ENCODE measurements at regions not wholly inside any gene's neighbourhood (a gene's known extent, or its start where the extent isn't known, plus 50 kb on each side); places are given as distances from the start of the nearest gene placed in this dataset.

DNA sequence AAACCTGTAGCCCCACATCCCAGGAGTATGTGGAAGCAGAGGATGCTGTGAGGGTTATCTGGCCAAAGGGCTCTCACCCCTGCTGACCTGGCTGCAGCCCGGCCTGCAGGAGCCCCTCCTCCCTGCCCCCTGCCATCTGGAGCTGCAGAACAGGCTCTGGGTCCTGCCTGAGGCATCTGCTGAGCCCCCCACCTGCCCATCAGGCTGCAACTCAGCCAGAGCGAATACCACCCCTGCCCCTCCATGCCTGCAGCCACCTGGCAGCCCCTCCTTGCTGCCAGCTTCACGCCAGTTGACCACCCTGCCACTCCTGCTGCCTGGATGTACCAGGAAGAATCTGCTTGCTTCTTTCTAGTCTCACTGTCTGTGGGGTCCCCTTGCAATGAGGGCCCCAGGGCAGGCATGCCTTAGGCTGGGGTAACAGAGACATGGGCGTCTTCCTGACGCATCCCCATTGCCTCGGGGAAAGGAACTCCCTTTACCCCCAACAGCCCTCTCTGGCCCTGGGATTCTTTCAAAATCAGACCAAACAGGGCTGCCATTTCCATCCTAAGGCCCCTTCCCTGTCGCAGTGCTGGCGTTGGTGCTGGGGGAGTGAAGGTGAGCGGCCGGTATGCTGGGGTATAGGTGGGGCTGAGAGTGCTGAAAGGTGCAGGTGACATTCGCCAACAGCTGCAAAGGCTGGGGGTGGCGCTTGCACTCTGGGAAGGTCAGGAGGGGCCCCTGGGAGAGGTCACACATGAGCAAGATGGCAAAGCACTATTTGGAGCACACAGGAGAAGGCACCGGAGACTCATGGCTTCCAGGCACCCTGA, 1334.6 kb downstream of the TBC1D22A start:
- no peak for DNase-seq (ENCODE audit: low read depth)
- TF ChIP-seq, protein P1, sequence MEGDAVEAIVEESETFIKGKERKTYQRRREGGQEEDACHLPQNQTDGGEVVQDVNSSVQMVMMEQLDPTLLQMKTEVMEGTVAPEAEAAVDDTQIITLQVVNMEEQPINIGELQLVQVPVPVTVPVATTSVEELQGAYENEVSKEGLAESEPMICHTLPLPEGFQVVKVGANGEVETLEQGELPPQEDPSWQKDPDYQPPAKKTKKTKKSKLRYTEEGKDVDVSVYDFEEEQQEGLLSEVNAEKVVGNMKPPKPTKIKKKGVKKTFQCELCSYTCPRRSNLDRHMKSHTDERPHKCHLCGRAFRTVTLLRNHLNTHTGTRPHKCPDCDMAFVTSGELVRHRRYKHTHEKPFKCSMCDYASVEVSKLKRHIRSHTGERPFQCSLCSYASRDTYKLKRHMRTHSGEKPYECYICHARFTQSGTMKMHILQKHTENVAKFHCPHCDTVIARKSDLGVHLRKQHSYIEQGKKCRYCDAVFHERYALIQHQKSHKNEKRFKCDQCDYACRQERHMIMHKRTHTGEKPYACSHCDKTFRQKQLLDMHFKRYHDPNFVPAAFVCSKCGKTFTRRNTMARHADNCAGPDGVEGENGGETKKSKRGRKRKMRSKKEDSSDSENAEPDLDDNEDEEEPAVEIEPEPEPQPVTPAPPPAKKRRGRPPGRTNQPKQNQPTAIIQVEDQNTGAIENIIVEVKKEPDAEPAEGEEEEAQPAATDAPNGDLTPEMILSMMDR (IDR thresholded peaks at IDR 0.05; ENCODE audit: low read depth, low read length, missing control alignments), result no peak
- no peak overlapping the region for H3K4me3 ChIP-seq (ENCODE audit: low read depth, low read length)
- in situ Hi-C loops (cut with HindIII; ENCODE audit: low sequenced_read_pairs), result loop anchor here (5.0 kb wide), 1 partner anchor 55 kb away; no protein-coding TSS in a partner anchor

DNA sequence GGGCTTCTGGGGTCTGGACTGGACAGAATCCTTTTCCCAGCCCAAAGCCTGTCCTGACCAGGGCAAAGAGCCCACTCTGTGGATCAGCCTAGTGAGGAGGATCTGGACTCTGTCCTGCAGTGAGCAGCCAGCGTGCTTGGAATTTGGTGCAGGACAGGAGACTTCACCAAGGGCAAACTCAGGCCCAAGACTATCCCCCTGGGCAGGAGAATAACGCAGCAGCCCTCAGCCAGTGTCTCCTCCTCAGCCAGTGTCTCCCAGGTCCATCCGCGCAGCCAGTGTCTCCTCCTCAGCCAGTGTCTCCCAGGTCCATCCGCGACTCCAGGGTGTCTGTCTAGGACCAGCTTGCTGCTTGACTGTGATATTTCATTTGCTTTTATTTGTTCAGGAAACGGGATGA, 1334.0 kb downstream of the TBC1D22A start:
- in situ Hi-C loops (cut with HindIII; ENCODE audit: low sequenced_read_pairs), result loop anchor here (5.0 kb wide), 1 partner anchor 56 kb away; no protein-coding TSS in a partner anchor
- TF ChIP-seq, protein P1 (IDR thresholded peaks at IDR 0.05; ENCODE audit: low read depth, low read length, missing control alignments), result no peak
- DNase-seq (ENCODE audit: low read depth), result no peak
- no peak overlapping the region for H3K4me3 ChIP-seq (ENCODE audit: low read depth, low read length)

DNA sequence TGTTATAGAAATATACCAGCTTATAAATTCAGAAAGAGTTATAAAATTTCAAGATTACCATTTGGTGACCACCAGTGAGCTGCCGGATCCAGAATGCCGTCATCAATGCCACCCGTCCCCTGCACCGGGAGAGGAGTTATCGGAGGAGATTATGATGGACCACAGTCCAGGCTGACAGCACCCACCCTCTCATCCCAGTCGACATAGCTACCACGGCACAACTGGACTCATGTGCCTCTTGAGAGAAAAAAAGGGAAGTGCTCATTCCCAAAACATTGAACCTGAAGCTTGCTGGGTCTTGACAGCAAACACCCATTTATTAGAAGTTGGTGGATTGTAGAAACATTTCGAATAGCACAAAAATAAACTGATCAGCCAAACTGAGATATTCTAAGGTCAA, 1331.5 kb downstream of the TBC1D22A start:
- TF ChIP-seq, protein P1 (IDR thresholded peaks at IDR 0.05; ENCODE audit: low read depth, low read length, missing control alignments), result no peak
- no peak overlapping the region for H3K4me3 ChIP-seq (ENCODE audit: low read depth, low read length)
- in situ Hi-C loops (cut with HindIII; ENCODE audit: low sequenced_read_pairs), result loop anchor here (5.0 kb wide), 1 partner anchor 38 kb away; no protein-coding TSS in a partner anchor
- no peak for DNase-seq (ENCODE audit: low read depth)

DNA sequence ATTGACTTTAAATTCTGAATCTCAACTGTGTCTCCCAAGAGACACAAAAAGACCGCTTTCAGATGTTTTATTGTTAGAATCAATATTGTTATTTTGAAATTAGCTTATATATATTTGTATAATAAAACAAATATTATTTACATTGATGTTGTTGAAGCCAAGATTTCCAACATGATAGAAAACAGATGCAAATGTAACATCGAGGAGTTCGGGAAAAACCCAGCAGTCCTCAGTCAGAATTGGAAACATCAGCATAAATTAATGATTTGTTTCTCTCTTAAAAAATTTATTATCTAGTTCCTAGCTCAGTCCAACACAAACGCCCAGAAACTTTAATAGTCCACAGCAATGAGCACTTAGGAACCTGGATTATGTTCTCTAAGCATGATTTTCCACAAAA, 1330.4 kb downstream of the TBC1D22A start:
- in situ Hi-C loops (cut with HindIII; ENCODE audit: low sequenced_read_pairs), result loop anchor here (5.0 kb wide), 1 partner anchor 39 kb away; no protein-coding TSS in a partner anchor
- TF ChIP-seq, protein P1 (IDR thresholded peaks at IDR 0.05; ENCODE audit: low read depth, low read length, missing control alignments), result no peak
- no peak for DNase-seq (ENCODE audit: low read depth)
- H3K4me3 ChIP-seq (ENCODE audit: low read depth, low read length), result no peak overlapping the region

DNA sequence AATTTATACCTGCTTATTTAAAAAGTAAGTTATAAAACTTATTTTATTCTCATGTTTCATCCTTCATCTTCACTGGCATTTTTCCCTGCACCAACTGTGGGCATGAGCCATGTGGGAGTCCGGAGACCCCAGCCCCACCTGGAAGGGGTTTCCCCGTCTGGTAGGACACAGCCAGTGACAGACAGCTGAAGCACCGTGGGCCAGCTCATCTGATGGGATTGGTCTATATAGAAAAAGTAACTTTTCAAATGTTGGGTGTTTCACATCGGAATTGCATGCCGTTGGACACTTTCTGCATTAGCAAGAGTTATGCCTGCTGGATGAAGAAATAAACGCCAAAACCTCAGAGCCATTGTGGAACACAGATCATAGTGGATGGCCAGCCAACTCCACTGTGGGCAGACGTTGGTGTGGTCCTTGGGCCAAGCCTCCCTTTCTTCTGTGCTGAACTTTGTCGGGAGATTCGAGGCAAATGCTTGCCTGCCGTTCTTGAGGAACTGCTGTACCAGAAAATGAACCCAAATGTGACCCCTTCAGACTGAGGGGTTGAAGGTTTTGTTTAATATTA, 1329.3 kb downstream of the TBC1D22A start:
- TF ChIP-seq, protein P1 (IDR thresholded peaks at IDR 0.05; ENCODE audit: low read depth, low read length, missing control alignments), result no peak
- no peak overlapping the region for H3K4me3 ChIP-seq (ENCODE audit: low read depth, low read length)
- in situ Hi-C loops (cut with HindIII; ENCODE audit: low sequenced_read_pairs), result loop anchor here (5.0 kb wide), 1 partner anchor 41 kb away; no protein-coding TSS in a partner anchor
- DNase-seq (ENCODE audit: low read depth), result no peak

DNA sequence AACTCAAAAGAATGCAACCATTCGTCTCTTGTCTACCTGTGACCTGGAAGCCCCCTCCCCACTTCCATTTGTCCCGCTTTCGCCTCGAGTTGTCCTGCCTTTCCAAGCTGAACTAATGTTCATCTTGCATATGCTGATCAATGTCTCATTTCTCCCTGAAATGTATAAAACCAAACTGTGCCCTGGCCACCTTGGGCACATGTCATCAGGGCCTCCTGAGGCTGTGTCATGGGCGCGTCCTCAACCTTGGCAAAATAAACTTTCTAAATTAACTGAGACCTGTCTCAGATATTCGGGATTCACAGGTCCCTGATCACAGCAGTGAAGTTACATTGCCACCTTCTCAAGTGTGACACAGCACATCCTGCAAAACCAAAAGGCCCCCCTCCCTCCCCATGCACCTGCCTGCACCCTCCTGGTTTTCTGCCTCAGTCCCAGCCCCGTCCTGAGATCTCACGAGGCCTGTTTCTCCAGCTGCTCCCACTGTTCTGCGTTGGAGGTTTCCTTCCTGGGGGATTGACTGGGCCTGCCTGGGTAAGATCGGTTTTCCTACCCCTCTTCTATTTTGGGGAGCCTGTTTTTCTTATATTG, 1328.7 kb downstream of the TBC1D22A start:
- in situ Hi-C loops (cut with HindIII; ENCODE audit: low sequenced_read_pairs), result loop anchor here (5.0 kb wide), 1 partner anchor 41 kb away; no protein-coding TSS in a partner anchor
- TF ChIP-seq, protein P1 (IDR thresholded peaks at IDR 0.05; ENCODE audit: low read depth, low read length, missing control alignments), result no peak
- DNase-seq (ENCODE audit: low read depth), result no peak
- no peak overlapping the region for H3K4me3 ChIP-seq (ENCODE audit: low read depth, low read length)
